GM21737 (cell line): ENCODE measurements at regions not wholly inside any gene's neighbourhood (a gene's known extent, or its start where the extent isn't known, plus 50 kb on each side); places are given as distances from the start of the nearest gene placed in this dataset.
"Not testable (repeated sequence)": the region's sequence is repeated elsewhere in the genome, so short reads cannot be mapped to it uniquely, and the experiment has no call there.

ENCODE experiments used
- ATAC-seq: cut with Tn5 transposase; IDR thresholded peaks from one replicate; pipeline ENCODE4 v1.9.1; 2021; ENCODE audit warnings: mild to moderate bottlenecking, moderate library complexity; ENCODE audit not compliant: unreplicated experiment

GRCh38 chr4:155592179-155592937 is 74.3 kb upstream of the GUCY1A1 start:
- no peak for ATAC-seq

DNA sequence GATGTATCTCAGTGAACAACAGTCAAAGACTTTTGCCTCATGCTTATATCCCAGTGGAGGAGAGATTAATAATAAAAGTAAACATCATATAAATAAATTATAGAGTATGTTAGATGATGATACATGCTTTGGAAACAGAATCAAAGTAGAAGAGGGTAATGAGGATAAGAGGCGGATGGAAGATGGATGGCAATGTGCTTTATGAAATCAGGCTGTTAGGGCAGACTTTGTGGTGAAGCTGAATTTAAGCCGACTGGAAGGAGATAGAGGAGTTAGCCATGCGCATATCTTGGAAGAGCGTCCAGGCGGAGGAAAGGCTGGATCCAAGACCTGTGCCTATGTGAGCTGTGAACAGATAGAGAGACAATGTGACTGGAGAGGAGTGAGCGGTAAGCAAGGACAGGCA is 74.9 kb upstream of the GUCY1A1 start:
- ATAC-seq = no peak

DNA sequence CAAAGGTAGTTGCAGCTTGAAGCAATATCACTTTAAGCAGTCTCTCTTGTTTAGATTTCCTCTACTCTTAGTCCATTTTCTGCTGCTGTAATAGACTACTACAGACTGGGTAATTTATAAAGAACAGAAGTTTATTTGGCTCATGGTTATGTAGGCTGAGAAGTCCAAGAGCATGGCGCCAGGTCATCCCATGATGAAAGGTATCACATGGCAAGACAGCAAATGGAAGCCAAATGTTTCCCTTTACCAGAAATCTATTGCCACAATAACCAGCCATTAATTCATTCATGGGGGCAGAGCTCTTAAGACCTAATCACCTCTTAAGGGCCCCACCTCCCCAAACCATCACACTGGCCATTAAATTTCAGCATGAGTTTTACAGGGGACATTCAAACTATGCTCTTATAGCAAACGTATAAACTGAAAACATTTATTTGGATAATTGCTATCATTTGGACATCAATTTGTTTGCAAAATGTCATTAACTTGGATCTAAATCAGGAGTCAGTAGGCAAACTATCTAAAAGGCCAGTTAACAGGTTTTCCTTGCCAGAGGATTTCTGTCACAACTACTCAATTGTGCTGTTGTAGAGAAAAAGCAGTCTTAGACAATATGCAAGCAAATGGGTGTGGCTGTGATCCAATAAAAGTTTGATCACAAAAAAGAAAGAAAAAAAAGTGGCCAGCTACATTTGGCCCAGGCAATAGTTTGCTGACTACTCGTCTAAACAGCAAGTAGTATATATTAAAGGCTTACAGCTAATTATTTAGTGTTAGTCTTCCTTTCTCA is 75.7 kb upstream of the GUCY1A1 start:
- ATAC-seq = no peak

DNA sequence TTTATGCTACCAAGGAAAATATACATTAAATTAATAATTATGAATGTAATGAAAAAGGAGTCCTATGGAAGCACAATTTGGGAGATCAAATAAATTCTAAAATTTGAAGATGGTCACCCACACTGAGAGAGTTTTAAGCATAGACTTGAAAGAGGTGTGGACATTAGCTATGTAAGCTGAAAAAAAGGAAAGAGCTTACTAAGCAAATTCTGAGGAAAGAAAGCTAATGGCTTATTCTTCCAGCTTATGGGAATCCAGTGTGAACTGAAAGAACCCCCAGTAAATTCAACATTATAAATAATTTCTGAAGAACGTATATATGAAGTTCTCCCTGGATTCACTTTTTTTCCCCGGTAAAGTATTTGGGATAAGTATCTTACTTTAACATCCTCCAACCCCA is 78.2 kb upstream of the GUCY1A1 start:
- ATAC-seq = no peak

DNA sequence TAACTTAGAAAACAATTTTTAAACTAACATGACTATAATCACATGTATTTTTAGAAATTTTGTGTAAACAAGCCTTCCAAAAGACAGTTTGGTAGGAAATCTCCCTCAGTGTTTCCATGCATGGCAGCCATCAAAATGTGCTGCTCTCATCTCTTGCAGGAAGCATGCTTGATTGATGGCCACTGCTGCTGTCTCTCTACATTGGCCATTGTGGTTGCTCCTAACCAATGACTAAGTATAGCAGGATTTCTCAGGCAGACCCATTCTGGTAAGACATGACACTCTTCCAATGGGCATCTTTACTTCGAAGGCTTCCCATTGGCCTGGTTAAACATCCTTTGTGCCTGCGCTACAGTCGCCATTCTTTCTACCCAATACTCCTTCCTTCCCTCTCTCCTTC is 78.9 kb upstream of the GUCY1A1 start:
- no peak for ATAC-seq

DNA sequence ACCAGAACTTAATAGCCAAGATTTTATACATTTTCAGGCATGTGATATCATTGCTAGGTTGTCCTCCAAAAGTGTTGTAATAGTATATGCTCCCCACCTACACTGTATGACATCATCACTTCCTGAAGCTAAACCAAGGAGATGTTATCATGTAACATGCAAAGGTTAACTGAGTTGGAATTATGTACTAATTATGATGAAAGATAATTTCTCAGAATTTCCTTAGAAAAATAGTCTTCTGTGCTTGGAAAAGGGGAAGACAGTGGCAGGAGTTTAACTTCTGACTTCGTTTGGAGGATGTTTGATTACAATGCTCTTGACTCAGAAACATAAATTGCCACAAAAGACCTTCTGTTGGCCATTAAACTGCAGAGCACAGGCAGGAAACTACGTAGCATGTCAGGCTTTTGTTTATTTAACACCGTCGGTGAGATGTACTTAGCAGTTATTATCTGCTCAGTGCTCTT is 83.6 kb upstream of the GUCY1A1 start:
- no peak for ATAC-seq

GRCh38 chr4:155582041-155582440 is 84.6 kb upstream of the GUCY1A1 start:
- ATAC-seq = no peak

GRCh38 chr4:155578726-155579370 is 87.8 kb upstream of the GUCY1A1 start:
- ATAC-seq = no peak

GRCh38 chr4:155578219-155578618 is 88.4 kb upstream of the GUCY1A1 start:
- no peak for ATAC-seq

DNA sequence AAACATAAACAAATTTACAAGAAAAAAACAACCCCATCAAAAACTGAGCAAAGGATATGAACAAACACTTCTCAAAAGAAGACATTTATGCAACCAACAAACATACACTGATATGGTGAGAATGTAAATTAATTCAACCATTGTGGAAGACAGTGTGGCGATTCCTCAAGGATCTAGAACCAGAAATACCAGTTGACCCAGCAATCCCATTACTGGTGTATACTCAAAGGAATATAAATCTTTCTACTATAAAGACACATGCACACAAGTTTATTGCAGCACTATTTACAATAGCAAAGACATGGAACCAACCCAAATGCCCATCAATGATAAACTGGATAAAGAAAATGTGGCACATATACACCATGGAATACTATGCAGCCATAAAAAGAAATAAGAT is 92.3 kb upstream of the GUCY1A1 start:
- ATAC-seq = not testable (repeated sequence)

- no peak for ATAC-seq
Observed at GRCh38 chr4:155573126-155573525, 93.5 kb upstream of the GUCY1A1 start.

DNA sequence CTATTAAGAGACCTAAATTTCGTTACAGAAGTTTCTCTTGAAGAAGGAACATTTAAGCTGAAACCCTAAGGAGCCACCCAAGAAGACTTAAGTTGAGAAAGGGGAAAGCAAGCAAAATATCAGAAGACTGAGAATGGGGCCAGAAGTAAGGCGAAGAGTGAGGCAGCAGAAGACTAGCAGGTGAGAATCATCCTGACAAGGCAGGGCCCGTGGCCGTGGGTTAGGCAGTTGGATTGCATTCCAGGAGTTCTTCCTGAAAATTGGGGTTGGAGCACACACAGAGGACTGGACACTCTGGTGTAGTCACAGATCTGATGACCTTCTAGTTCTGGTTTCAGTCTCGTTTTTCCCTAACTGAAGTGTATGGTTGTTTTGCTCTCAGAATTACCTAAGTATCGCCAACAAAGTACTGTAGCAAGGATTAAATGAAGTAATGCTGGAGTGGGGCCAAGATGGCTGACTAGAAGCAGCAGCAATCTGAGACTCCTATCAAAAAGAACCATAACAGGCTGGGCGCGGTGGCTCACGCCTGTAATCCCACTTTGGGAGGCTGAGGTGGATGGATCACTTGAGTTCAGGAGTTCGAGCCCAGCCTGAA is 94.4 kb upstream of the GUCY1A1 start:
- no peak for ATAC-seq

- ATAC-seq = no peak
Observed at GRCh38 chr4:155571184-155571944, 95.3 kb upstream of the GUCY1A1 start.

GRCh38 chr4:155570661-155571060 is 96.0 kb upstream of the GUCY1A1 start:
- no peak for ATAC-seq

- no peak for ATAC-seq
Observed at GRCh38 chr4:155569960-155570515, 96.6 kb upstream of the GUCY1A1 start.

DNA sequence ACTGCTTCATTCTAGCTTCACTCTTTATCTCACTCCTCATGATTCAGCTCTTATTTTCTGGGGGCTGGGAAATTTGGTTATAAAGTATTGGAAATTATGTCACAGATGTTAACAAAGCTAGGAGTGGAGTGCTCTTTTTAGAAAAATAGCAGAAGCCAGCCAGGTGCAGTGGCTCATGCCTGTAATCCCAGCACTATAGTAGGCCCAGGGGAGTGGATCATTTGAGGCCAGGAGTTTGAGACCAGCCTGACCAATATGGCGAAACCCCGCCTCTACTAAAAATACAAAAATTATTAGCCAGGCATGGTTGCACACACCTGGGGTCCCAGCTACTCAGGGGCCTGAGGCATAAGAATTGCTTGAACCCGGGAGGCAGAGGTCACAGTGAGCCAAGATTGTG is 97.2 kb upstream of the GUCY1A1 start:
- ATAC-seq = no peak

DNA sequence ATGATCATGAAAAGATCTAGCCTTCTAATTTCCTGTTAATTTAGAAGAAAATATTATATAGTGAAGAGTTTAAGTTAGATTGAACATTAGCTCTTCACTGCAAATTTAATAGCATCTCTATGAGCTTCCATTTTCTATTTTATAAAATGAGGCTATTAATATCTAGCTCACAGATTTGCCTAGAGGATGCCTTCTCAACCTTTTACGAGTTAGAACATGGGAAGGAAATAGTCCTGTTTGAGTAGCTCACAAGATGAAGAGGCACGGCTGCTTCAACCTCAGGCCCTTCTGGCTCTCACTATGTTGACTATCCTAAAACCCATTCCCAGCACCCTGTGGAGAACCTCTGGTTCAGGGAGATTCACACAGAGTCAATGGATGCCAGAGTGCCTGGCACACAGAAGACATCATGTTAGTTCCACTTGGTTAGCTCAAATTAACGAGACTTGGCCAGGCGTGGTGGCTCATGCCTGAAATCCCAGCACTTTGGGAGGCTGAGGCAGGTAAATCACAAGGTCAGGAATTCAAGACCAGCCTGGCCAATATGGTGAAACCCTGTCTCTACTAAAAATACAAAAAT is 97.9 kb upstream of the GUCY1A1 start:
- no peak for ATAC-seq

DNA sequence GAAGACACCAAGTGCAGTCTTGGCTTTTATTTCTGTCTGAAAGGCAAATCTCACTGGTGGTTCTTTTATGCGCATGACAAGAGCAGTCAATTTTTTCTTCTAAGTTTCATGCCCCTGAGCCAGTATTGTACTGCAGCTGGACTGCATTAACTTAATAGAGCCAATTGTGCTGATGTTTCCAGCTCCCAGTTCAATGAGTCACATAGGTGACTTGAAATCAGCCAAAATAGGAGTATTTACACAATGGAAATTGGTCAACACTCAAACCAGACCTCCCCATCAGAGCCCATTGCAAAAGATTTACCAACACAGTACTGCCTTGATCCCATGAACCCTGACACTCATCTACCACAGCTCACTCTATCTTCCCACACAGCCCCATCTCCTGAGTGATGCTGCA is 100.3 kb upstream of the GUCY1A1 start:
- no peak for ATAC-seq

GRCh38 chr4:155565776-155566175 is 100.9 kb upstream of the GUCY1A1 start:
- ATAC-seq = no peak

DNA sequence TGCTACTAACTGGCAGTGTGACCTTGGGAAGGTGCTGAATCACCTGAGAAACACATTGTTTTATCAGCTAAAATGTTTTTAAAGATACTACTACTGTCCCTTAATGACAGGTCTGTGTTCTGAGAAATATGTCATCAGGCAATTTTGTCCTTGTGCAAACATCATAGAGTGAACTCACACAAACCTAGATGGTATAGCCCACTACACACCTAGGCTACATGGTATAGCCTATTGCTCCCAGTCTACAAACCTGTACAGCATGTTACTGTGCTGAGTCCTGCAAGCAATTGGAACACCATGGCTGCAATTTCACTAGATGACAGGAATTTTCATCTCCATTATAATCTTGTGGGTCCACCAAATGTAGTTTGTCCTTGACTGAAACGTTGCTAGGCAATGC is 101.3 kb upstream of the GUCY1A1 start:
- ATAC-seq = no peak
